Fibroblast of the aortic adventitia (primary cell): ENCODE measurements at regions not wholly inside any gene's neighbourhood (a gene's known extent, or its start where the extent isn't known, plus 50 kb on each side); places are given as distances from the start of the nearest gene placed in this dataset.

Experiments
- DNase-seq: peaks from one replicate; pipeline ENCODE4 v3.0.0-alpha.2; 2010; ENCODE audit warnings: low read depth
- H3K4me3 ChIP-seq: 2 replicates; pipeline ENCODE4 v1.5.1; 2011; ENCODE audit warnings: low read depth, mild to moderate bottlenecking, control low read depth, low read length, moderate library complexity
- TF ChIP-seq, protein P1 (sequence below): IDR thresholded peaks from 2 replicates; pipeline ENCODE4 v1.5.1; 2011; ENCODE audit warnings: mild to moderate bottlenecking, low read length, control low read depth, inconsistent platforms; ENCODE audit not compliant: insufficient read depth

DNA sequence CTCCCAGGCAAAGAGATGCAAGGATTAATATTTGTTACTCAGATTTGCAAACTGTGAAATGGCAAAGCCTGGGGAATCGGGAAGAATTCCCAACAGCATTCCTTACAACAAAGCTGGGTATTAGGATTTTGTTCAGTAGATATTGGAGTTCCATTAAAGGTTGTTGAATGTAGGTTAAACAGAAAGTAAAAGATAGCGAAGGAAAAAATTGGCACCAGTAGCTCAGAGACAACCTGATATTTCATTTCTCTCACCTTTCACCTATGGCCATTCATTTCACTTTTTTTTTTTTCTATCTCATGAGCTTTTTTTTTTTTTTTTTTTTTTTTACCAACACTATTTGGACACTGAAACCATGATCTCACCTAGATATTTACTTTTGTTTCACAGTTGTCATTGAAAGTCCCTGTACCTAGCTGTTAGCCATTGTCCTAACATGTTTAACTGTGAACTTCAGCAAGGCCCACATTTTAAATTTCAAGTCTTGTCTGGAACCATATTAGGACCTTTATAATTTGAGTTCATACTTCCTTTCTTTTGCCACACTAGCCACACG is 552.5 kb downstream of the HAO1 start:
- no peak for DNase-seq
- no peak overlapping the region for H3K4me3 ChIP-seq
- TF ChIP-seq, protein P1, sequence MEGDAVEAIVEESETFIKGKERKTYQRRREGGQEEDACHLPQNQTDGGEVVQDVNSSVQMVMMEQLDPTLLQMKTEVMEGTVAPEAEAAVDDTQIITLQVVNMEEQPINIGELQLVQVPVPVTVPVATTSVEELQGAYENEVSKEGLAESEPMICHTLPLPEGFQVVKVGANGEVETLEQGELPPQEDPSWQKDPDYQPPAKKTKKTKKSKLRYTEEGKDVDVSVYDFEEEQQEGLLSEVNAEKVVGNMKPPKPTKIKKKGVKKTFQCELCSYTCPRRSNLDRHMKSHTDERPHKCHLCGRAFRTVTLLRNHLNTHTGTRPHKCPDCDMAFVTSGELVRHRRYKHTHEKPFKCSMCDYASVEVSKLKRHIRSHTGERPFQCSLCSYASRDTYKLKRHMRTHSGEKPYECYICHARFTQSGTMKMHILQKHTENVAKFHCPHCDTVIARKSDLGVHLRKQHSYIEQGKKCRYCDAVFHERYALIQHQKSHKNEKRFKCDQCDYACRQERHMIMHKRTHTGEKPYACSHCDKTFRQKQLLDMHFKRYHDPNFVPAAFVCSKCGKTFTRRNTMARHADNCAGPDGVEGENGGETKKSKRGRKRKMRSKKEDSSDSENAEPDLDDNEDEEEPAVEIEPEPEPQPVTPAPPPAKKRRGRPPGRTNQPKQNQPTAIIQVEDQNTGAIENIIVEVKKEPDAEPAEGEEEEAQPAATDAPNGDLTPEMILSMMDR = no peak

- TF ChIP-seq, protein P1 = no peak
- DNase-seq = no peak
- no peak overlapping the region for H3K4me3 ChIP-seq
These were observed 551.0 kb downstream of the HAO1 start for GRCh38 chr20:7389216-7389615.

- DNase-seq = peak; percentile 59
- TF ChIP-seq, protein P1 = no peak
These were observed 547.6 kb downstream of the HAO1 start for GRCh38 chr20:7392542-7393206.

GRCh38 chr20:7399114-7399513 is 541.1 kb downstream of the HAO1 start:
- no peak for DNase-seq
- TF ChIP-seq, protein P1 = no peak
- no peak overlapping the region for H3K4me3 ChIP-seq

More at GRCh38 chr20:7392542-7393206, 547.6 kb downstream of the HAO1 start:
- H3K4me3 ChIP-seq = no peak overlapping the region

GRCh38 chr20:7399575-7399974 is 540.7 kb downstream of the HAO1 start:
- H3K4me3 ChIP-seq = no peak overlapping the region
- TF ChIP-seq, protein P1 = no peak
- no peak for DNase-seq

DNA sequence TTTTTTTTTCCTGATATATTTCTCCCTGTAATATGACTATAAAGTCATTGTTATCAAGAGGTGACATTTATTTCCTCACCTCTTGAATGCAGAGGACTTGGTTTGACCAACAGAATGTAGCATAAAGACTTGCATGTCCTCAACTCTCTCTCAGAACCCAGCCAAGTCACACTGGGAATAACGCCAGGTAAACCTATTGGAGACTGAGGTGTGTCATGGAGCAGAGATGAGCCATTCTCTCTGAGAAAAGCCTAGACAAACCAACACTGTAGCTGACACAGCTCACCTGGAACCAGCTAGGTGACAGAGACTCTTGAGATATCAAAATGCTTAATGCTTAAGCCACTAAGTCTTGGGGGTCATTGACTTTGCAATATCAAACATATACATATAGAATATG is 533.6 kb downstream of the HAO1 start:
- TF ChIP-seq, protein P1 = no peak
- DNase-seq = no peak
- no peak overlapping the region for H3K4me3 ChIP-seq
